Activated T-helper 2 cell treated with anti-CD3 and anti-CD28 coated beads, Interferon-gamma antibody, Interleukin-2, Interleukin-4, amounts not matched to agents 10 μg/mL and 5 μg/mL and 100 μg/mL, durations not matched to agents 14 hours and 24 hours and 36 hours (primary cell): ENCODE measurements at regions not wholly inside any gene's neighbourhood (a gene's known extent, or its start where the extent isn't known, plus 50 kb on each side); places are given as distances from the start of the nearest gene placed in this dataset.

Experiments used
- DNase-seq: peaks from one replicate; pipeline ENCODE4 v3.0.0; 2021; ENCODE audit warnings: low spot score
- H3K27ac Mint-ChIP-seq: one replicate; pipeline ENCODE4 v1.8.0; 2021; ENCODE audit warnings: mixed read lengths
- H3K27me3 Mint-ChIP-seq: one replicate; pipeline ENCODE4 v1.8.0; 2021; ENCODE audit warnings: low read depth, mixed read lengths
- H3K36me3 Mint-ChIP-seq: one replicate; pipeline ENCODE4 v1.8.0; 2021; ENCODE audit warnings: low read depth, mixed read lengths
- H3K4me1 Mint-ChIP-seq: one replicate; pipeline ENCODE4 v1.8.0; 2021; ENCODE audit warnings: low read depth, mixed read lengths
- H3K4me3 Mint-ChIP-seq: one replicate; pipeline ENCODE4 v1.8.0; 2021; ENCODE audit warnings: low read depth, mild to moderate bottlenecking, moderate library complexity, mixed read lengths
- H3K9me3 Mint-ChIP-seq: one replicate; pipeline ENCODE4 v1.8.0; 2021; ENCODE audit warnings: mixed read lengths
- intact Hi-C: fragments of 100-400 bp; cut with micrococcal nuclease; formaldehyde crosslinking; loops from one replicate; pipeline ENCODE4 v1.15.1; 2023

DNA sequence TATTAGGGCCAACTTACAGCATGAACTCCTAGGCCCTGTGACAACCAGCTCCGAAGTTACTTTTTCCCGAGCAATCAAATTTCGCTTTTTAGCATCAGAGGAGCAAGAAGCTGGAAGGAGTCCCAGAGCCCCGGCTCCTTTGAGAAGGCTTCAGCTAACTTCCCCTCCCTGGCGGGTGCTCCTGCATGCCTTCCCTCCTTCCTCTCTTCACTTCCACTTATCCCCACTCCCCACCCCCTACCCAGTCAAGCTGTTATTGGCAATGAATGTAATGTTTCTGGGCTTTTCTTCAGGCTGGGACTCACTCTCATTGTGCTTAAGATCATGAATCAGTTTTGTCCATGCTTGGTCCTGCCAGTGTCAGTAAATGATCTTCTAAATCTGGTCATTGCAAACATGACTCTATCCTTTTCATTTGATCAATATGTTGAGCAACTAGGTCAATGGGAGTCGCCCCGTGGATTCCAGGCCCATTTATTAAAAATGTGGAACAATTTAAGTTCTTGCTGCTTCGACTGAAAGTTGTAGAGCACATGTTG is 94.5 kb upstream of the TSPAN2 start:
- intact Hi-C loops, result no loop called here
- H3K4me1 Mint-ChIP-seq, result peaks cover 9% of the 10 kb centered on the region
- H3K4me3 Mint-ChIP-seq, result no peak overlapping the region
- H3K27ac Mint-ChIP-seq, result no peak overlapping the region
- H3K36me3 Mint-ChIP-seq, result no peaks in the 10 kb centered on the region
- H3K27me3 Mint-ChIP-seq, result no peaks in the 10 kb centered on the region
- H3K9me3 Mint-ChIP-seq, result no peaks in the 10 kb centered on the region
- DNase-seq, result no peak

DNA sequence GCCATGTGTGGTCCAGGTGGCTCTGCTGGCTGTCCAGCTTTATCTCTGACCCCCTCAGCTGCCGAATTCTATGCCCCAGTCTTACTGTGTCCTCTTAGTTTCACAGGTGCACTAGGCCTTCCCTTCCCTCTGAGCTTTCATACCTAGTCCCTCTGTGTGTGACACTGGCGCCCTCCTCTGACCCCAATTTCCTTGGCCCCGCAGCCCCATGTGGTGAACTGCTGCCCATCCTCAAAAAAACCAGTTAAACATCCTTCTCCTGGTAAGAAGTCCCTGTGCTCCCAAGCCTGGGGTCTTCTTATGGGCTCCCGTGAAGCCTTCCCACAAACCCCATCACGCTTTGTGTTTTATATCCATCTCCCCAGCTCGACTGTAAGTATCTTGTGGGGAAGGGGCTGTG is 93.9 kb upstream of the TSPAN2 start:
- Mint-ChIP-seq H3K4me1 (peaks cover 9% of the 10 kb centered on the region), H3K4me3 (no peak overlapping the region), H3K9me3 (no peaks in the 10 kb centered on the region), H3K27ac (no peak overlapping the region), H3K36me3 (no peaks in the 10 kb centered on the region), H3K27me3 (no peaks in the 10 kb centered on the region)
- DNase-seq, result no peak
- intact Hi-C loops, result no loop called here

DNA sequence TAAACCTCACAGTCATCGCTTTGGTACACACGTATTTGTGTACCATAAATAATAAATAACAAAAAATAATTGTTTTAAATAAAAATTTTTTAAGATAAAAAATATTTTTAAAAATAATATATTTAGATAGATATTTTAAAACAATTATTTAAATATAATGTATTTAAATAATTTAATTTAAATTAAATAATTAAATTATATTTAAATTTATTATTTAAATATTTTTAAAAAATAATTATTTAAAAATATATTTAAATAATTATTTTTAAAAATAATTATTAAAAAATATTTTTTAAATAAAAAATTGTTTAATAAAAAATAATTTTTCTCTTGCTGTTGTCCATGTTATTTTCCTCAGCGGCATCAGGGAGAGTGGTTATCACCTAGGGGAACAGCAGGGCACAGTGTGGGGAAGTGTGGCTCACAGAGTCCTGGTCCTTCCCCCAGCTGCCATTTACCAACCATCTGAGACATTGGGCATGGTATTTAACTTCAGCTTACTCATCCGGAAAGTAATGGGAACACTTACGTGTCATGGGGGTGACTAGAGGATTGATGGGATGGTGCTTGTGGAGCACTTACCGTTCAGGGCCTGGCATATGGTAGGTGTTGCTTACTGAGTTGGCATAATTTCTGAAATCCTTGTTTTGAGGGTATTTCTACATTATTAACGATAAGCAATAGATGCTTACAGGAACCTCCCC is 92.9 kb upstream of the TSPAN2 start:
- Mint-ChIP-seq H3K27ac (no peak overlapping the region), H3K4me3 (no peak overlapping the region), H3K27me3 (no peaks in the 10 kb centered on the region), H3K36me3 (no peaks in the 10 kb centered on the region), H3K9me3 (no peaks in the 10 kb centered on the region), H3K4me1 (peaks cover 9% of the 10 kb centered on the region)
- intact Hi-C loops, result no loop called here
- no peak for DNase-seq

DNA sequence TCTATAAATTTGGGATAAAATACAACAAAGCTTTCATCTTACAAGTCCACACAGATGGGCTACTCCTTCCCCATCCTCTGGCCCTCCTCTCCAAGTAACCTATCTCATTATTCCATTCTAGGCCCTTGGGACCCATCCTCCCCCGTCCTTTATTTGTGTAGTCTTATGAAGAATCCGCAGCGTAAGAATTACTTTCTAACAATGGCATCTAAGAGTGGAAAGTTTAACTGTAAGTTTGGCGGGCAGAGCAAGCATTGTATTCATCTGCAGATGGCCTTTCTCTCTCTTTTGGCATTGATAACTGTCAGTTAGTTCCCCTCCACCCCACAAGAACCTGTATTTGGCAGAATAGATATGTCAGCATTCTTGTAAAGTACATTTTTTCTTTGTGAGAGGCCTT is 91.9 kb upstream of the TSPAN2 start:
- Mint-ChIP-seq H3K9me3 (no peaks in the 10 kb centered on the region), H3K4me1 (peaks cover 9% of the 10 kb centered on the region), H3K4me3 (no peak overlapping the region), H3K36me3 (no peaks in the 10 kb centered on the region), H3K27ac (no peak overlapping the region), H3K27me3 (no peaks in the 10 kb centered on the region)
- DNase-seq, result no peak
- intact Hi-C loops, result no loop called here

DNA sequence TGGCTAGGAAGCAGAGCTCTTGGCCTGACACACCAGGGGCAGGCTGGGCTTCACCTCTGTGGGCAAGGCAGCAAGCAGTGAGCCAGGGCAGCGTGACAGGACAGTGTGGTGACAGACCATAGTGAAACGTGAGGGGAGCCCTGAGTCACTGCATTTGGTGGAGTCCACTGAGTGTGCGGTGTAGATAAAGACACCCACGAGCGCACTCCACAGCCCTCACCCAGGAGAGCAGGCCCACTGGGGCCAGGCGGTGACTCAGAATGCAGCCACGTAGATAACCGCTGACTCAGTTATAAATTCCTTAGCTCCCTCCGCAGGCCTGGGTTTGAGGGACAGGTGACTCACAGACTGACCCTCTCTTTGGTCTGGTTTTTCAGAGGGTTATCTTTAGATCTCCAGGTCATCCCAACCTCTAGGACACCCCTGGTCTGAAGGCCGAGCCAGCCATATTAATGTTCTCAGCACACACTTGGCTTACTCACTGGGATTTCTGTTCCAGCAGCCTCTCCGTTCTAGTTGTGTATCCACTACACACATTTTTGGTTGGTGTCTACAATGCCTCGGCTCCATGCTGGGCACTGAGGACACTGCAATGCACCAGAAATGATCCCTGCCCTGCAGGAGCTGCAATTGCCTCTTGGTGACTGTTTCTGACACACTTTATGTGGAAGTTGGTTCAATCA is 90.2 kb upstream of the TSPAN2 start:
- Mint-ChIP-seq H3K36me3 (no peaks in the 10 kb centered on the region), H3K4me1 (peaks cover 2% of the 10 kb centered on the region), H3K27ac (no peak overlapping the region), H3K27me3 (peaks cover 2% of the 10 kb centered on the region), H3K9me3 (no peaks in the 10 kb centered on the region), H3K4me3 (no peak overlapping the region)
- intact Hi-C loops, result no loop called here
- DNase-seq, result no peak

DNA sequence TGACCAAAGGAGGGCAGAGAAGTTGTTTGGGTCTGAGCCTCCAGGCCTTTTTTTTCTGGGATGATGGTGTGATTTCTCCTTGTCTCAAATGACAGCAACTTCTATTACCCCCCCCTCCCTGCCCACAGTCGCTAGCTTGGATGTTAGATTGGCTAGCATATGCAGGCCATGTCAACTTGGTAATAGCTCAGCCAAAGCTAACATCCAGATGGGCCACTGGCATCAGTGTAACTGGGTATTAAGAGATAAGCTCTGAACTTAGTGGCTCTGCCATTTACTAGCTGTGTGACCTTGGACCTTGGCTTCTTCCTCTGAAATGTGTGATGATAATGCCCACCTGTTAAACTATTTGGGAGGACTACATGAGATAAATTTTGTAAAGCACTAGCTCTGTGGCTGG is 86.9 kb upstream of the TSPAN2 start:
- intact Hi-C loops, result no loop called here
- H3K4me3 Mint-ChIP-seq, result no peak overlapping the region
- H3K27me3 Mint-ChIP-seq, result peaks cover 6% of the 10 kb centered on the region
- DNase-seq, result no peak
- H3K9me3 Mint-ChIP-seq, result no peaks in the 10 kb centered on the region
- no peak overlapping the region for H3K27ac Mint-ChIP-seq
- no peaks in the 10 kb centered on the region for H3K36me3 Mint-ChIP-seq
- H3K4me1 Mint-ChIP-seq, result no peaks in the 10 kb centered on the region

DNA sequence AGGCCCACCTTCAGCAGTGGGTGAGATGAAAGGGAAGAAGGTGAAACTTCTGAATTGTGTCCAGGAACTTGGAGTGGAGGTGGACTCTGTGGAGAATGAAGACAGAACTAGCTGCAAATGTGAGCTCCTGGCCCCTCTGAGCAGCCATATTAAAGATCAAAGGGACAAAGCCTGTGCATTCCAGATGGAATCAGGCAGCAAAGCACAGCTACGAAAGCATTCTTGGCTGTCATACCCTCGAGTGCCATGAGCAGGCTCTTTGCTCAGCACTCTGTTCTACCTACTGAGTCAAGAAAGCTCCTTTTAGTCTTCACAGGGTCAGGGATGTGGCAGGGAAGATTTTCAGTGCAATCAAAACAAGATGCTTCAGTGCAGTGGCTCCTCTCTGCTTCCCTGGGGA is 86.3 kb upstream of the TSPAN2 start:
- peaks cover 7% of the 10 kb centered on the region for H3K27me3 Mint-ChIP-seq
- intact Hi-C loops, result no loop called here
- H3K27ac Mint-ChIP-seq, result no peak overlapping the region
- no peak for DNase-seq
- H3K4me3 Mint-ChIP-seq, result no peak overlapping the region
- H3K36me3 Mint-ChIP-seq, result no peaks in the 10 kb centered on the region
- no peaks in the 10 kb centered on the region for H3K4me1 Mint-ChIP-seq
- H3K9me3 Mint-ChIP-seq, result no peaks in the 10 kb centered on the region

DNA sequence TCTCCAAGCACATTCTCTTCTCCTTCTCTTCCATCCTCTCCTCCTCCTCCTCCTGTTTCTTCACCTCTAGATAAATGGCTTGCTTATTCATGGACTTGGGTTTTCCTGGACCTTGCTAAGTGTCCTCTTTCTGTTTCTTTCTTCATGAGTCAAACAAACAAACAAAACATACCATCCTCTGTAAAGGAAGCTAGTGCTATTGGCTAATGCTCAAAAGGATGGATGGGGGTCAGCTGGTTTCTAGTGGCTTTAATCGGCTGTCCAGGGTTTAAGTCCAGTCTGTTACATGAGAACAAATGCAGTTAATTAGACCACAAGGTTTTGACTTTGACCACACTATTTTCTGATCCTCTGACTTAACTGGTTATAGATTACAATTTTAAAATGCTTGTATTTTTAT is 83.8 kb upstream of the TSPAN2 start:
- Mint-ChIP-seq H3K4me1 (no peaks in the 10 kb centered on the region), H3K9me3 (no peaks in the 10 kb centered on the region)

DNA sequence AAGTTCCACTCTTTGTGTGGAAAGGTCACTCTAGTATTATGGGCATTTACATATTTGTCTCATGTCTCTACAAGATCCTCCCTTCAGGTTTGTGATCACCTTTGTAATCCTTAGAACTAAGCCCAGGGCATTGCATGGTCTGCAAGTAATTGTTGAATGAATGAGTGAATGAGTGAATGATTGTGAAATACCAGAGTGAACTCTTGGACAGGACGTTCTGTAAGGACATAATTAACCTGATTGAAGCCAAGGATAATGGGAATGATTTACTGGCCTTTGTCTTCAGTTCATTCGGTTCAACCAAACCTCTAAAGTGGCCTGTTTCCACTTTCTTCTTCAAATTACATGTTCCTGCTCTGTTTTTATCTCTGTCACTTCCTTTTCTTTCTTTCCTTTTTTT is 83.0 kb upstream of the TSPAN2 start:
- no peak overlapping the region for H3K4me3 Mint-ChIP-seq
- no peaks in the 10 kb centered on the region for H3K36me3 Mint-ChIP-seq
- intact Hi-C loops, result no loop called here
- no peak for DNase-seq
- H3K27ac Mint-ChIP-seq, result no peak overlapping the region
- H3K27me3 Mint-ChIP-seq, result peaks cover 11% of the 10 kb centered on the region
- no peaks in the 10 kb centered on the region for H3K9me3 Mint-ChIP-seq
- no peaks in the 10 kb centered on the region for H3K4me1 Mint-ChIP-seq

More for the DNA sequence above, 83.8 kb upstream of the TSPAN2 start:
- intact Hi-C loops, result no loop called here
- Mint-ChIP-seq H3K4me3 (no peak overlapping the region), H3K27ac (no peak overlapping the region), H3K36me3 (no peaks in the 10 kb centered on the region), H3K27me3 (peaks cover 11% of the 10 kb centered on the region)
- DNase-seq, result no peak

DNA sequence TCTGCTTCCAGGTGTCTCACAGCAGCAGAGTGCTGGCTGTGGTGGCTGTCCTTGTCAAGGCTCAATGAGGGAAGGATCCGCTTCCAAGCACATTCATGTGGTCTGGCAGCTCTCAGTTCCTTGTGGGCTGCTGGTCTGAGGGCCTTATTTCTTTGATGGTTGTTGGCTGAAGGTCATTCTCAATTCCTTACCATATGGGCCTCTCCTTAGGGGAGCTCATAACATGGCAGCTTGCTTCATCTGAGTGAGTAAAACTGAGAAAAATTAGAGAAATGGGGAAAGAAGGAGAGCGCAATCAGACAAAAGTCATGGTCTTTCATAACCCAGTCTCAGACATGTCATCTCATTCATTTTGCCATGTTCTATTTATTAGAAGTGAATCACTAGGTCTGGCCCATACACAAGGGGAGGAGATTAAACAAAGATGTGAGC is 81.7 kb upstream of the TSPAN2 start:
- intact Hi-C loops, result no loop called here
- DNase-seq, result no peak
- Mint-ChIP-seq H3K27me3 (peaks cover 13% of the 10 kb centered on the region), H3K4me3 (no peak overlapping the region), H3K27ac (no peak overlapping the region), H3K4me1 (no peaks in the 10 kb centered on the region), H3K36me3 (no peaks in the 10 kb centered on the region), H3K9me3 (no peaks in the 10 kb centered on the region)

DNA sequence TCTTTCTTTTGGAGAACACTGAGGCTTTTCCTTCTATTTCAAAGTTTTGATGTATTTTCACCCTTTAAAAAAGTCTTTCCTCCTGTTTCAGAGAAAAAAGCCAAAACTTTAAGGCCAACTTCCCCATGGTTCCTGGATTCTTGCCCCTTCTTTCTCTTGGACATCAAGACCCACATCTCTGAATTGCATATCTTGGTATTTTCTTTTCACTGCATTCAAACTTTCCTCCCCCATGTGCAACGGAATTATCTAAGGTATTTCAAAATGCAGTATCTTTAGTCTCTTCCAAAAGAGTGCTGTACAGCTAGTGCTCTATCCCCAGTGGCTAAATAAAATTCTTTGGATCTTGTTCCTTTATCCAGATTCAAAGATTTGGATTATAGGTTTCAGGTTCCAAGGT is 81.1 kb upstream of the TSPAN2 start:
- intact Hi-C loops, result no loop called here
- no peaks in the 10 kb centered on the region for H3K4me1 Mint-ChIP-seq
- H3K27me3 Mint-ChIP-seq, result peaks cover 13% of the 10 kb centered on the region
- H3K9me3 Mint-ChIP-seq, result no peaks in the 10 kb centered on the region
- H3K27ac Mint-ChIP-seq, result no peak overlapping the region
- DNase-seq, result no peak
- H3K36me3 Mint-ChIP-seq, result no peaks in the 10 kb centered on the region
- no peak overlapping the region for H3K4me3 Mint-ChIP-seq

DNA sequence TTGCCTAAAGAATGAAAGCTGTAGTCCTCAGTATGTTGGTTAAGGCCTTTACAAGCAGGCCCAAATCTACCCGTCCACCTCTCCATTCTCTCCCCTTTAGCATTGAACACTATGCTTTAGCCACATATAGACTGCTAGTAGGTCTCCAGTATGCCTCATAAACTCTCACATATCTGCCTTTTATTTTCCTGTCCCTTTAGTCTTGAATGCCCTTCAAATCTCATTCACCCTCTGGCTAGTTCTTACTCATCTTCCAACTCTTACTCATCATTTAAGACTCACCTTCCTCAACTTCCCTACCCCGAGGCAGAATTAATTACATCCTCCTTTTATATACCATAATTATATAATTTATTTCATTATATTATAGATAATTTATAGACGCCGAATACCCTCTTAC is 78.7 kb upstream of the TSPAN2 start:
- H3K36me3 Mint-ChIP-seq, result no peaks in the 10 kb centered on the region
- H3K4me1 Mint-ChIP-seq, result peaks cover 3% of the 10 kb centered on the region
- intact Hi-C loops, result no loop called here
- H3K9me3 Mint-ChIP-seq, result no peaks in the 10 kb centered on the region
- H3K4me3 Mint-ChIP-seq, result no peak overlapping the region
- DNase-seq, result no peak
- H3K27me3 Mint-ChIP-seq, result peaks cover 13% of the 10 kb centered on the region
- H3K27ac Mint-ChIP-seq, result no peak overlapping the region

DNA sequence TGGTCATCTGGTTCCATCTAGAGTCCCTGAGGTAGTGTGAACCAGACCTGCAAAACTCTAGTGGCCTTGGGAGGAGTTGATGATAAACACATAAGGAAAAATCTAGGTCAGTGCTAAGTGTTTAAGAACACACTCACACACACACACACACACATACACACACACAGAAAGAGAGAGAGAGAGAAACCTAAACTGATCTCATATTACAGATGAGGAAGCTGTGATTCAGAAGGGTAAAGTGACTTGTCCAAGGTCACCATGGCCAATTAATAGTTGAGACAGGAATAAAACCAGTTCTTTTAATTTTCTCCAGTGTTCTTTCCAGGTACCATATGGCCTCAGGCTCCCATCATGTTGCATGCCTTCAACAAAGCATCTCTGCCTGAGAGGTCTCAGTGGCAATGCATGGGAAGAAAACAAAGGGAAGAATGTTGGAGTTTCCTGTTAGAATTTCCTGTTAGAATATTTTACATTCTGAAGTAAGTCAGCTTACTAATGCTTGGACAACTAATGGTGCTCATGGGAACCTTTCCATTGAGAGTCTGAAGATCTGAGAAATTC is 77.3 kb upstream of the TSPAN2 start:
- Mint-ChIP-seq H3K27me3 (peaks cover 14% of the 10 kb centered on the region), H3K27ac (no peak overlapping the region), H3K36me3 (no peaks in the 10 kb centered on the region), H3K9me3 (no peaks in the 10 kb centered on the region), H3K4me3 (no peak overlapping the region), H3K4me1 (peaks cover 3% of the 10 kb centered on the region)
- no peak for DNase-seq
- intact Hi-C loops, result no loop called here
